ENCODE measurements at regions not wholly inside any gene's neighbourhood (a gene's known extent, or its start where the extent isn't known, plus 50 kb on each side); places are given as distances from the start of the nearest gene placed in this dataset.

- TF ChIP-seq CTCF (IDR thresholded peaks at IDR 0.05), result no peak
- no peak for TF ChIP-seq POLR2AphosphoS5 (IDR thresholded peaks at IDR 0.05)
These were observed 347.4 kb downstream of the BCOR start for GRCh38 chrX:39750256-39750790.

Measured in transverse colon (tissue), 4 donors.